H1 (cell line): ENCODE measurements at regions not wholly inside any gene's neighbourhood (a gene's known extent, or its start where the extent isn't known, plus 50 kb on each side); places are given as distances from the start of the nearest gene placed in this dataset.

Source experiments
- CTCF ChIA-PET: fragments of 300-600 bp; sonication (Branson Sonifier 250); formaldehyde crosslinking; loops from one replicate; lab custom pipeline; 2021; ENCODE audit not compliant: partially characterized antibody; lab: Charles Lee
- POLR2A ChIA-PET: fragments of 300-600 bp; sonication (Branson Sonifier 250); formaldehyde crosslinking; loops from one replicate; lab custom pipeline; 2021; ENCODE audit warnings: inconsistent platforms; ENCODE audit not compliant: partially characterized antibody; lab: Charles Lee
- DNase-seq, 2 experiments: peaks; one replicate each; pipeline versions ENCODE4 v3.0.0 to v3.0.0-alpha.2; 2010 to 2022; ENCODE audit warnings: low spot score in 2 of 2, low read depth in 1 of 2, mixed read lengths in 1 of 2
- FAIRE-seq: peaks from 2 replicates; lab custom pipeline; 2011; peaks lifted over from hg19 to GRCh38; lab: Jason Lieb, UNC
- H2AFZ ChIP-seq: 2 replicates; pipeline ENCODE4 v1.8.1; 2012; ENCODE audit warnings: low read length, inconsistent platforms
- H2AK5ac ChIP-seq: 2 replicates; pipeline ENCODE4 v1.6.1; 2013; ENCODE audit warnings: low read depth, low read length
- H2BK120ac ChIP-seq: replicated peaks from 2 replicates; pipeline ENCODE3; 2013; ENCODE audit warnings: low read depth, low read length, inconsistent platforms
- H2BK12ac ChIP-seq: 2 replicates; pipeline ENCODE4 v1.6.1; 2013; ENCODE audit warnings: low read depth, low read length
- H2BK15ac ChIP-seq: 2 replicates; pipeline ENCODE4 v1.6.1; 2013; ENCODE audit warnings: low read length
- H2BK20ac ChIP-seq: 2 replicates; pipeline ENCODE4 v1.6.1; 2013; ENCODE audit warnings: low read length
- H2BK5ac ChIP-seq: 2 replicates; pipeline ENCODE4 v1.6.1; 2013; ENCODE audit warnings: low read depth, low read length
- H3K14ac ChIP-seq: 2 replicates; pipeline ENCODE4 v1.6.1; 2013; ENCODE audit warnings: inconsistent platforms; ENCODE audit not compliant: insufficient read length
- H3K18ac ChIP-seq: 2 replicates; pipeline ENCODE4 v1.6.1; 2013; ENCODE audit warnings: low read length; ENCODE audit errors: extremely low read depth
- H3K23ac ChIP-seq: 2 replicates; pipeline ENCODE4 v1.6.1; 2013; ENCODE audit warnings: inconsistent platforms; ENCODE audit not compliant: insufficient read length
- H3K23me2 ChIP-seq: 2 replicates; pipeline ENCODE4 v1.6.1; 2013; ENCODE audit warnings: low read depth, low read length
- H3K27ac ChIP-seq: 2 replicates; pipeline ENCODE4 v1.6.1; 2011; ENCODE audit warnings: low read depth, low read length, inconsistent platforms
- H3K27me3 ChIP-seq, 4 experiments: replicated peaks in 1 of 4; 1 replicate in 1 of 4; 2 replicates in 3 of 4; pipeline versions ENCODE4 v1.6.1 to v1.8.1; 2011 to 2013; ENCODE audit warnings: low read length in 3 of 4, mild to moderate bottlenecking in 3 of 4, inconsistent platforms in 2 of 4, mixed read lengths in 2 of 4, moderate library complexity in 1 of 4; ENCODE audit not compliant: control insufficient read depth in 3 of 4, insufficient read depth in 3 of 4; ENCODE audit errors: extremely low read depth in 1 of 4
- H3K36me3 ChIP-seq, 4 experiments: 2 replicates each; pipeline versions ENCODE4 v1.6.1 to v1.8.1; 2011 to 2013; ENCODE audit warnings: mild to moderate bottlenecking in 4 of 4, low read length in 3 of 4, moderate library complexity in 2 of 4, control low read depth in 1 of 4, inconsistent platforms in 1 of 4; ENCODE audit not compliant: insufficient read depth in 4 of 4, control insufficient read depth in 2 of 4
- H3K4ac ChIP-seq: replicated peaks from 2 replicates; pipeline ENCODE3; 2013; ENCODE audit warnings: low read length, low read depth, mixed read lengths, inconsistent platforms; ENCODE audit not compliant: insufficient read length
- H3K4me1 ChIP-seq, 4 experiments: replicated peaks in 1 of 4; 1 replicate in 1 of 4; 2 replicates in 3 of 4; pipeline versions ENCODE4 v1.6.1 to v1.8.1; 2011 to 2013; ENCODE audit warnings: low read length in 3 of 4, inconsistent platforms in 2 of 4, mixed read lengths in 1 of 4; ENCODE audit not compliant: insufficient read depth in 4 of 4, control insufficient read depth in 3 of 4
- H3K4me2 ChIP-seq, 2 experiments: 2 replicates each; pipeline versions ENCODE4 v1.6.1 to v1.8.1; 2011 to 2013; ENCODE audit warnings: low read depth in 2 of 2, low read length in 2 of 2, control low read depth in 1 of 2, inconsistent platforms in 1 of 2, mild to moderate bottlenecking in 1 of 2; ENCODE audit not compliant: insufficient read depth in 1 of 2
- H3K4me3 ChIP-seq, 4 experiments: fragments of 200-600, 300-600 bp in 1 of 4; sonication (generic), shearing (Covaris generic), sonication (Bioruptor Twin) in 1 of 4; 2 replicates each; pipeline versions ENCODE4 v1.5.1 to v1.8.1; 2011 to 2016; ENCODE audit warnings: low read length in 4 of 4, low read depth in 3 of 4, control low read depth in 2 of 4, inconsistent platforms in 2 of 4, mild to moderate bottlenecking in 2 of 4, mixed read lengths in 1 of 4, moderate library complexity in 1 of 4; ENCODE audit not compliant: insufficient read depth in 2 of 4; ENCODE audit errors: extremely low read depth in 1 of 4
- H3K56ac ChIP-seq: replicated peaks from 2 replicates; pipeline ENCODE3; 2013; ENCODE audit warnings: low read depth, mild to moderate bottlenecking, mixed read lengths, low read length, inconsistent platforms; ENCODE audit not compliant: insufficient read length
- H3K79me1 ChIP-seq: 2 replicates; pipeline ENCODE4 v1.6.1; 2013; ENCODE audit warnings: low read depth, low read length, control low read depth
- H3K79me2 ChIP-seq, 2 experiments: 2 replicates each; pipeline versions ENCODE4 v1.6.1 to v1.8.1; 2012 to 2013; ENCODE audit warnings: low read length in 2 of 2, mild to moderate bottlenecking in 2 of 2, inconsistent platforms in 1 of 2; ENCODE audit not compliant: insufficient read depth in 2 of 2, control insufficient read depth in 1 of 2
- H3K9ac ChIP-seq, 4 experiments: replicated peaks in 1 of 4; 1 replicate in 1 of 4; 2 replicates in 3 of 4; pipeline versions ENCODE4 v1.6.1 to v1.8.1; 2011 to 2013; ENCODE audit warnings: low read depth in 3 of 4, low read length in 3 of 4, control low read depth in 2 of 4, mild to moderate bottlenecking in 2 of 4, moderate library complexity in 2 of 4, inconsistent platforms in 1 of 4; ENCODE audit errors: extremely low read depth in 1 of 4
- H3K9me3 ChIP-seq, 2 experiments: 2 replicates each; pipeline versions ENCODE4 v1.6.1 to v1.8.1; 2012 to 2013; ENCODE audit warnings: mild to moderate bottlenecking in 2 of 2, moderate library complexity in 2 of 2, control low read depth in 1 of 2, inconsistent platforms in 1 of 2, low read depth in 1 of 2, low read length in 1 of 2, mixed read lengths in 1 of 2; ENCODE audit not compliant: insufficient read depth in 2 of 2
- H4K20me1 ChIP-seq, 2 experiments: replicated peaks in 1 of 2; 2 replicates each; pipeline versions ENCODE3 to v1.8.1; 2011 to 2013; ENCODE audit warnings: inconsistent platforms in 2 of 2, low read length in 2 of 2, mild to moderate bottlenecking in 1 of 2; ENCODE audit not compliant: insufficient read depth in 2 of 2, control insufficient read depth in 1 of 2
- H4K5ac ChIP-seq: 2 replicates; pipeline ENCODE4 v1.6.1; 2013; ENCODE audit warnings: low read length, low read depth, mixed read lengths, inconsistent platforms; ENCODE audit not compliant: insufficient read length
- H4K8ac ChIP-seq: 2 replicates; pipeline ENCODE4 v1.8.0; 2013; ENCODE audit warnings: mild to moderate bottlenecking, moderate library complexity, low read length, inconsistent platforms; ENCODE audit not compliant: insufficient read depth; ENCODE audit errors: extremely low read depth
- H4K91ac ChIP-seq: replicated peaks from 2 replicates; pipeline ENCODE3; 2013; ENCODE audit warnings: low read length, mixed read lengths, inconsistent platforms; ENCODE audit not compliant: insufficient read length
- HDAC2 ChIP-seq, 2 experiments: fragments of 300-600 bp in 1 of 2; sonication (generic) in 1 of 2; IDR thresholded peaks; 2 replicates each; pipeline ENCODE4 v1.6.1; 2011 to 2012; ENCODE audit warnings: low read depth in 2 of 2, low read length in 2 of 2, mild to moderate bottlenecking in 2 of 2, moderate library complexity in 2 of 2, borderline replicate concordance in 1 of 2, inconsistent platforms in 1 of 2
- HDAC6 ChIP-seq: IDR thresholded peaks from one replicate; pipeline ENCODE4 v1.7.1; 2012; ENCODE audit warnings: low read depth, mild to moderate bottlenecking, inconsistent platforms, low read length, moderate library complexity
- KDM1A ChIP-seq: fragments of 200-600, 300-600 bp; sonication (generic); IDR thresholded peaks from 2 replicates; pipeline ENCODE4 v1.7.1; 2016; ENCODE audit warnings: mild to moderate bottlenecking, low read length, borderline replicate concordance

DNA sequence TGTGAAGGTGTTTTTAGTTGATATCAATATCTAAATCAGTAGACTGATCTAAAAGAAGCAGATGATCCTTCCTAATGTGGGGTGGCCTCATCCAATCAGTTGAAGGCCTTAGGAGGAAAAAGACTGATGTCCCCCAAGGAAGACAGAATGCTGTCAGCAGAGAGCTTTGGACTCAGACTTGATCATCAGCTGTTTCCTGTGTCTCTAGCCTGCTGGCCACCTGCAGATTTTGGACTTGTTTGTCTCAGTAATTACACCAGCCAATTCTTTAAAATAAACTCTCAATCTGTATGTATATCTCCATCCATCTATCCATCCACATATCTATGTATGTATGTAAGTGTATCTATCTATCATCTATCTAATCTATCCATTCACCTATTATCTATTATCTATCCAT is 301.3 kb downstream of the LPIN1 start:
- H2BK12ac ChIP-seq: no peak overlapping the region
- no peaks in the 10 kb centered on the region for H3K27me3 ChIP-seq
- no peak overlapping the region for H3K4ac ChIP-seq
- no peak overlapping the region for H2BK120ac ChIP-seq
- no peaks in the 10 kb centered on the region for H3K9me3 ChIP-seq
- no peak overlapping the region for H2AFZ ChIP-seq
- no peak overlapping the region for H3K9ac ChIP-seq
- CTCF ChIA-PET: interaction anchor here (0.6 to 1.4 kb wide), 8 partner anchors 10 to 954 kb away, joined by 3 to 8 read pairs (median 4); no protein-coding TSS in a partner anchor
- no peaks in the 10 kb centered on the region for H3K79me2 ChIP-seq
- no peak overlapping the region for H3K56ac ChIP-seq
- H3K23ac ChIP-seq: no peak overlapping the region
- no peak overlapping the region for H4K91ac ChIP-seq
- H3K23me2 ChIP-seq: no peaks in the 10 kb centered on the region
- no peak for DNase-seq
- no peak overlapping the region for H4K5ac ChIP-seq
- H3K79me1 ChIP-seq: no peaks in the 10 kb centered on the region
- H3K36me3 ChIP-seq: no peaks in the 10 kb centered on the region
- no peak for FAIRE-seq
- POLR2A ChIA-PET: no interaction called here
- 0 out of 7 replicates have a peak, but pooled peaks cover 0 to 2% (median 0%) of the 10 kb centered on the region in 4 experiments for H3K4me1 ChIP-seq
- no peak overlapping the region for H3K4me3 ChIP-seq
- no peak overlapping the region for H2BK15ac ChIP-seq
- H3K14ac ChIP-seq: no peak overlapping the region
- no peak overlapping the region for H2BK20ac ChIP-seq
- no peak overlapping the region for H3K27ac ChIP-seq
- H4K20me1 ChIP-seq: no peaks in the 10 kb centered on the region
- H3K18ac ChIP-seq: no peak overlapping the region
- TF ChIP-seq KDM1A (no peak), HDAC2 (IDR thresholded peaks at IDR 0.05; ENCODE audit: borderline replicate concordance in 1 of 2, low read depth in 2 of 2, low read length in 2 of 2) (no peak), HDAC6 (no peak)
- H2AK5ac ChIP-seq: no peak overlapping the region
- no peak overlapping the region for H3K4me2 ChIP-seq
- no peak overlapping the region for H2BK5ac ChIP-seq
- no peak overlapping the region for H4K8ac ChIP-seq
